Liver (tissue), 7 donors: ENCODE measurements at regions not wholly inside any gene's neighbourhood (a gene's known extent, or its start where the extent isn't known, plus 50 kb on each side); places are given as distances from the start of the nearest gene placed in this dataset.

ENCODE experiments used
- DNase-seq: peaks from one replicate; pipeline ENCODE4 v3.0.0-alpha.2; 2017; ENCODE audit warnings: low spot score
- H3K27ac ChIP-seq, 2 donors: one replicate each; pipeline ENCODE4 v1.7.0; 2013; ENCODE audit warnings: inconsistent platforms in 2 of 2, low read length in 2 of 2, control low read depth in 1 of 2, low read depth in 1 of 2, mild to moderate bottlenecking in 1 of 2
- H3K27me3 ChIP-seq, 4 donors: one replicate each; pipeline versions ENCODE4 v1.6.1 to v1.7.0; 2013; ENCODE audit warnings: low read length in 3 of 4, inconsistent platforms in 1 of 4, mild to moderate bottlenecking in 1 of 4, moderate library complexity in 1 of 4; ENCODE audit not compliant: control insufficient read depth in 4 of 4, insufficient read depth in 4 of 4
- H3K36me3 ChIP-seq, 4 donors: one replicate each; pipeline versions ENCODE4 v1.6.1 to v1.7.0; 2013; ENCODE audit warnings: low read length in 3 of 4, mild to moderate bottlenecking in 3 of 4, low read depth in 1 of 4, moderate library complexity in 1 of 4; ENCODE audit not compliant: control insufficient read depth in 4 of 4, insufficient read depth in 3 of 4
- H3K4me1 ChIP-seq, 4 donors: one replicate each; pipeline versions ENCODE4 v1.6.1 to v1.7.0; 2013; ENCODE audit warnings: low read length in 3 of 4, mild to moderate bottlenecking in 3 of 4, moderate library complexity in 1 of 4; ENCODE audit not compliant: control insufficient read depth in 4 of 4, insufficient read depth in 4 of 4
- H3K4me3 ChIP-seq, 3 donors: one replicate each; pipeline versions ENCODE4 v1.6.1 to v1.7.0; 2013; ENCODE audit warnings: low read length in 3 of 3, control low read depth in 1 of 3, low read depth in 1 of 3, mild to moderate bottlenecking in 1 of 3
- H3K9ac ChIP-seq, 2 donors: one replicate each; pipeline ENCODE4 v1.7.0; 2013; ENCODE audit warnings: low read length in 2 of 2, mild to moderate bottlenecking in 2 of 2, moderate library complexity in 2 of 2, control low read depth in 1 of 2, low read depth in 1 of 2
- H3K9me3 ChIP-seq, 4 donors: one replicate each; pipeline versions ENCODE4 v1.6.1 to v1.7.0; 2013; ENCODE audit warnings: low read length in 3 of 4; ENCODE audit not compliant: control insufficient read depth in 4 of 4
- ATF3 ChIP-seq: IDR thresholded peaks from 2 replicates; pipeline ENCODE4 v1.6.1; 2016; ENCODE audit warnings: antibody characterized with exemption
- FOXA1 ChIP-seq: IDR thresholded peaks from 2 replicates; pipeline ENCODE4 v1.6.1; 2016; ENCODE audit warnings: antibody characterized with exemption
- FOXA2 ChIP-seq: IDR thresholded peaks from 2 replicates; pipeline ENCODE4 v1.6.1; 2016; ENCODE audit warnings: antibody characterized with exemption
- GABPA ChIP-seq, 2 donors: IDR thresholded peaks in 1 of 2; conservative IDR thresholded peaks in 1 of 2; 2 replicates each; pipeline ENCODE4 v1.6.1; 2016; ENCODE audit warnings: antibody characterized with exemption in 2 of 2, mild to moderate bottlenecking in 1 of 2, moderate library complexity in 1 of 2
- HNF4A ChIP-seq, 2 donors: conservative IDR thresholded peaks; 2 replicates each; pipeline ENCODE4 v1.6.1; 2016; ENCODE audit warnings: antibody characterized with exemption in 2 of 2, mild to moderate bottlenecking in 2 of 2
- JUND ChIP-seq, 2 donors: IDR thresholded peaks; 2 replicates each; pipeline ENCODE4 v1.6.1; 2016; ENCODE audit warnings: antibody characterized with exemption in 2 of 2
- MAX ChIP-seq: IDR thresholded peaks from 2 replicates; pipeline ENCODE4 v1.6.1; 2016; ENCODE audit warnings: antibody characterized with exemption
- NR2F2 ChIP-seq: IDR thresholded peaks from 2 replicates; pipeline ENCODE4 v1.6.1; 2016; ENCODE audit warnings: antibody characterized with exemption
- RXRA ChIP-seq, 2 donors: IDR thresholded peaks; 2 replicates each; pipeline ENCODE4 v1.6.1; 2017 to 2018; ENCODE audit warnings: antibody characterized with exemption in 2 of 2, mild to moderate bottlenecking in 1 of 2
- SP1 ChIP-seq: IDR thresholded peaks from 2 replicates; pipeline ENCODE4 v1.6.1; 2018; ENCODE audit warnings: antibody characterized with exemption, mild to moderate bottlenecking
- TAF1 ChIP-seq: conservative IDR thresholded peaks from 2 replicates; pipeline ENCODE4 v1.6.1; 2016; ENCODE audit warnings: antibody characterized with exemption, mild to moderate bottlenecking
- WGBS: extraction: QIAGEN DNeasy Blood & Tissue Kit; methylation state at CpG from one replicate; pipeline ENCODE4 v1.1.7; 2013; 5-methylcytosine and 5-hydroxymethylcytosine counted together
- TF ChIP-seq, protein P1 (sequence below): IDR thresholded peaks from 2 replicates; pipeline ENCODE4 v1.6.1; 2016; ENCODE audit warnings: antibody characterized with exemption
- TF ChIP-seq, protein P2 (sequence below): IDR thresholded peaks from 2 replicates; pipeline ENCODE4 v1.6.1; 2016; ENCODE audit warnings: antibody characterized with exemption, mild to moderate bottlenecking
- donor health status: healthy.
- donor health status: healthy.
- donor health status: healthy.
- donor health status: healthy.

- no peak overlapping the region for H3K9ac ChIP-seq
- WGBS: 66% methylated on average over 2 of the region's 2 CpGs
These were observed 181.8 kb upstream of the OLFM3 start for GRCh38 chr1:102178480-102178879.

DNA sequence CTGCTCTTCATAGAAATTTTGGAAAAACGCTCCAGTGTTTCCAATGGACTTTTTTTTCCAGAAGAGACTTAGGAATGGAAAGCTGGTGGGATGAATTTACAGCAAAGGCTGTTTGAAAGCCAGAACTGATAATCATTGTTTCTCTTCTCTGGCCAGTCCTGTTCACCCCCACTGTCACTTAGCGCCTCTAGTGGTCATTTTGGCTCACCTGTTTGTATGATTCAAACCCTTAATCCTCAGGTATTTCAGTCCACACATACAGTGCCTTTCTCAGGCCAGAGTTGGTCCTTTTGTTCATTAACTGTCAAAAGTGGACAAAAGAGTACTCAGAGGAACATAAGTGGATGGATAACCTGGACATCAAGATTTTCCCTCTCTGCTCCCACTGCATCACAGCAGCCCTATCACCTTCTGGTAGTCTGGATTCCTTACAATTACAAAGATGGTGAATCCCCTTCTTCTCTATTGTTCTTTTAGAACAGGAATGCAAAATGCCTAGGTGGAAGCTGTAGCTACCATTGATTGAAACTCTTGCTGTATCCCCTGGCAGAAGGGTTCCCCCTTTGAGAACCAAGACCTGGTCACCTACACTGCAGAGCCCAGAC, 177.6 kb upstream of the OLFM3 start:
- H3K27ac ChIP-seq: no peak overlapping the region
- H3K9ac ChIP-seq: no peak overlapping the region
- WGBS: 16% methylated on average over 2 of the region's 2 CpGs
- no peaks in the 10 kb centered on the region for H3K36me3 ChIP-seq
- no peaks in the 10 kb centered on the region for H3K9me3 ChIP-seq
- TF ChIP-seq ATF3 (no peak), RXRA (IDR thresholded peaks at IDR 0.05) (no peak), NR2F2 (no peak), FOXA1 (no peak), JUND (IDR thresholded peaks at IDR 0.05) (no peak)
- TF ChIP-seq, protein P1, sequence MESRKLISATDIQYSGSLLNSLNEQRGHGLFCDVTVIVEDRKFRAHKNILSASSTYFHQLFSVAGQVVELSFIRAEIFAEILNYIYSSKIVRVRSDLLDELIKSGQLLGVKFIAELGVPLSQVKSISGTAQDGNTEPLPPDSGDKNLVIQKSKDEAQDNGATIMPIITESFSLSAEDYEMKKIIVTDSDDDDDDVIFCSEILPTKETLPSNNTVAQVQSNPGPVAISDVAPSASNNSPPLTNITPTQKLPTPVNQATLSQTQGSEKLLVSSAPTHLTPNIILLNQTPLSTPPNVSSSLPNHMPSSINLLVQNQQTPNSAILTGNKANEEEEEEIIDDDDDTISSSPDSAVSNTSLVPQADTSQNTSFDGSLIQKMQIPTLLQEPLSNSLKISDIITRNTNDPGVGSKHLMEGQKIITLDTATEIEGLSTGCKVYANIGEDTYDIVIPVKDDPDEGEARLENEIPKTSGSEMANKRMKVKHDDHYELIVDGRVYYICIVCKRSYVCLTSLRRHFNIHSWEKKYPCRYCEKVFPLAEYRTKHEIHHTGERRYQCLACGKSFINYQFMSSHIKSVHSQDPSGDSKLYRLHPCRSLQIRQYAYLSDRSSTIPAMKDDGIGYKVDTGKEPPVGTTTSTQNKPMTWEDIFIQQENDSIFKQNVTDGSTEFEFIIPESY: no peak
- H3K4me1 ChIP-seq: no peaks in the 10 kb centered on the region
- peaks cover 0 to 2% (median 0%) of the 10 kb centered on the region in 4 donors for H3K27me3 ChIP-seq
- no peak for DNase-seq
- no peak overlapping the region for H3K4me3 ChIP-seq

More at GRCh38 chr1:102178480-102178879, 181.8 kb upstream of the OLFM3 start:
- Histone ChIP-seq H3K27ac (no peak overlapping the region), H3K9me3 (no peaks in the 10 kb centered on the region), H3K4me3 (no peak overlapping the region), H3K36me3 (no peaks in the 10 kb centered on the region), H3K4me1 (no peaks in the 10 kb centered on the region), H3K27me3 (peaks cover 0 to 2% (median 0%) of the 10 kb centered on the region in 4 donors)
- DNase-seq: no peak
- no peak for TF ChIP-seq SP1
- TF ChIP-seq HNF4A (conservative IDR thresholded peaks at IDR 0.05): no peak
- TF ChIP-seq, protein P2, sequence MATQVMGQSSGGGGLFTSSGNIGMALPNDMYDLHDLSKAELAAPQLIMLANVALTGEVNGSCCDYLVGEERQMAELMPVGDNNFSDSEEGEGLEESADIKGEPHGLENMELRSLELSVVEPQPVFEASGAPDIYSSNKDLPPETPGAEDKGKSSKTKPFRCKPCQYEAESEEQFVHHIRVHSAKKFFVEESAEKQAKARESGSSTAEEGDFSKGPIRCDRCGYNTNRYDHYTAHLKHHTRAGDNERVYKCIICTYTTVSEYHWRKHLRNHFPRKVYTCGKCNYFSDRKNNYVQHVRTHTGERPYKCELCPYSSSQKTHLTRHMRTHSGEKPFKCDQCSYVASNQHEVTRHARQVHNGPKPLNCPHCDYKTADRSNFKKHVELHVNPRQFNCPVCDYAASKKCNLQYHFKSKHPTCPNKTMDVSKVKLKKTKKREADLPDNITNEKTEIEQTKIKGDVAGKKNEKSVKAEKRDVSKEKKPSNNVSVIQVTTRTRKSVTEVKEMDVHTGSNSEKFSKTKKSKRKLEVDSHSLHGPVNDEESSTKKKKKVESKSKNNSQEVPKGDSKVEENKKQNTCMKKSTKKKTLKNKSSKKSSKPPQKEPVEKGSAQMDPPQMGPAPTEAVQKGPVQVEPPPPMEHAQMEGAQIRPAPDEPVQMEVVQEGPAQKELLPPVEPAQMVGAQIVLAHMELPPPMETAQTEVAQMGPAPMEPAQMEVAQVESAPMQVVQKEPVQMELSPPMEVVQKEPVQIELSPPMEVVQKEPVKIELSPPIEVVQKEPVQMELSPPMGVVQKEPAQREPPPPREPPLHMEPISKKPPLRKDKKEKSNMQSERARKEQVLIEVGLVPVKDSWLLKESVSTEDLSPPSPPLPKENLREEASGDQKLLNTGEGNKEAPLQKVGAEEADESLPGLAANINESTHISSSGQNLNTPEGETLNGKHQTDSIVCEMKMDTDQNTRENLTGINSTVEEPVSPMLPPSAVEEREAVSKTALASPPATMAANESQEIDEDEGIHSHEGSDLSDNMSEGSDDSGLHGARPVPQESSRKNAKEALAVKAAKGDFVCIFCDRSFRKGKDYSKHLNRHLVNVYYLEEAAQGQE: no peak
- no peak for TF ChIP-seq TAF1
- no peak for TF ChIP-seq MAX
- TF ChIP-seq NR2F2: no peak
- TF ChIP-seq GABPA (IDR thresholded peaks at IDR 0.05 in 1 of 2, conservative IDR thresholded peaks at IDR 0.05 in 1 of 2): no peak
- TF ChIP-seq FOXA2: no peak
